HL-60 (cell line): ENCODE measurements at regions not wholly inside any gene's neighbourhood (a gene's known extent, or its start where the extent isn't known, plus 50 kb on each side); places are given as distances from the start of the nearest gene placed in this dataset.

Experiments
- DNase-seq, 2 experiments: peaks; one replicate each; pipeline ENCODE4 v3.0.0-alpha.2; 2010 to 2020; ENCODE audit warnings: low read depth in 1 of 2, low spot score in 1 of 2
- H3K27ac ChIP-seq: fragments of 250-450 bp; sonication (Bioruptor Pico); replicated peaks from 2 replicates; pipeline ENCODE4 v1.5.1; 2020; ENCODE audit warnings: mild to moderate bottlenecking, moderate library complexity
- H3K27me3 ChIP-seq: fragments of 250-450 bp; sonication (Bioruptor Pico); 2 replicates; pipeline ENCODE4 v1.5.1; 2021; ENCODE audit warnings: mild to moderate bottlenecking, moderate library complexity; ENCODE audit not compliant: insufficient read depth, poor library complexity, severe bottlenecking
- H3K4me3 ChIP-seq: replicated peaks from 2 replicates; pipeline ENCODE4 v1.5.1; 2011; ENCODE audit warnings: mild to moderate bottlenecking, control low read depth, low read length; ENCODE audit not compliant: insufficient read depth
- CTCF ChIP-seq: IDR thresholded peaks from one replicate; pipeline ENCODE4 v1.5.1; 2011; ENCODE audit warnings: low read length, control low read depth, inconsistent platforms; ENCODE audit not compliant: insufficient read depth
- GABPA ChIP-seq: IDR thresholded peaks from 2 replicates; pipeline ENCODE4 v1.6.1; 2012; ENCODE audit warnings: low read depth
- POLR2AphosphoS5 ChIP-seq: IDR thresholded peaks from 2 replicates; pipeline ENCODE4 v1.6.1; 2012; ENCODE audit warnings: low read depth
- REST ChIP-seq: IDR thresholded peaks from 2 replicates; pipeline ENCODE4 v1.6.1; 2012; ENCODE audit warnings: low read depth; ENCODE audit not compliant: insufficient replicate concordance
- SPI1 ChIP-seq: IDR thresholded peaks from 2 replicates; pipeline ENCODE4 v1.6.1; 2012; ENCODE audit warnings: low read depth, mild to moderate bottlenecking, borderline replicate concordance

- no peak overlapping the region for H3K27ac ChIP-seq
- no peak for TF ChIP-seq SPI1
- TF ChIP-seq REST: no peak
These were observed 1048.2 kb downstream of the TTLL7 start for GRCh38 chr1:82950606-82951200.

GRCh38 chr1:82948386-82948785 lies 1050.5 kb downstream of the TTLL7 start:
- H3K27ac ChIP-seq: no peak overlapping the region
- DNase-seq: no peak
- TF ChIP-seq REST: no peak

More at GRCh38 chr1:82950606-82951200, 1048.2 kb downstream of the TTLL7 start:
- DNase-seq: no peak
- Histone ChIP-seq H3K27me3 (no peaks in the 10 kb centered on the region), H3K4me3 (no peak overlapping the region)

GRCh38 chr1:82947278-82947677 lies 1051.7 kb downstream of the TTLL7 start:
- DNase-seq: no peak
- TF ChIP-seq CTCF: no peak
- TF ChIP-seq GABPA: no peak
- no peak for TF ChIP-seq REST
- TF ChIP-seq POLR2AphosphoS5: no peak
- TF ChIP-seq SPI1: no peak
- Histone ChIP-seq H3K4me3 (no peak overlapping the region), H3K27ac (no peak overlapping the region), H3K27me3 (no peaks in the 10 kb centered on the region)

More at GRCh38 chr1:82948386-82948785, 1050.5 kb downstream of the TTLL7 start:
- Histone ChIP-seq H3K27me3 (no peaks in the 10 kb centered on the region), H3K4me3 (no peak overlapping the region)

- no peaks in the 10 kb centered on the region for H3K27me3 ChIP-seq
- H3K27ac ChIP-seq: no peak overlapping the region
- DNase-seq: no peak
- no peak overlapping the region for H3K4me3 ChIP-seq
- no peak for TF ChIP-seq POLR2AphosphoS5
- no peak for TF ChIP-seq CTCF
- TF ChIP-seq SPI1: no peak
- no peak for TF ChIP-seq REST
- TF ChIP-seq GABPA: no peak
These were observed 1052.8 kb downstream of the TTLL7 start for GRCh38 chr1:82946096-82946605.
